ENCODE measurements at regions not wholly inside any gene's neighbourhood (a gene's known extent, or its start where the extent isn't known, plus 50 kb on each side); places are given as distances from the start of the nearest gene placed in this dataset.
"Not testable (repeated sequence)": the region's sequence is repeated elsewhere in the genome, so short reads cannot be mapped to it uniquely, and the experiment has no call there.

DNA sequence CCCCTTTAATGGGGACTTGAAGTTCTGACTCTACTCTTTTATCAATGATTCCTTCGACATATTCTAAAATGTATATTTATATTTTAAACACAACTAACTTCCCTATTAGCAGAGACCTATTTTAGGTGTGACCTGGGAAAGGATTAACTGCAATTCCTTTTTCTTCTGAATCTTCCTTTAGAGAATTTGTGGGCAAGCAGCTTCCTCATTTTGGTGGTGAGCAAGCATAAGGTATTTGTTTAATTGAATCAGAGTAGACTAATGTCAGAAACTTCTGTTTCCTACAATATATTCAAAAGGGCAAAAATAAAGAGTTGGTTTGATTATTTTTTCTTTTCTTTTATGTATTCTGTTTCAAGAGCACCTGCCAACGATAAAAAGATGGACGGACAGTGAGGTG is 237.0 kb downstream of the IKZF2 start:
- no peak for DNase-seq (ENCODE audit: extremely low read depth, low read depth)

DNA sequence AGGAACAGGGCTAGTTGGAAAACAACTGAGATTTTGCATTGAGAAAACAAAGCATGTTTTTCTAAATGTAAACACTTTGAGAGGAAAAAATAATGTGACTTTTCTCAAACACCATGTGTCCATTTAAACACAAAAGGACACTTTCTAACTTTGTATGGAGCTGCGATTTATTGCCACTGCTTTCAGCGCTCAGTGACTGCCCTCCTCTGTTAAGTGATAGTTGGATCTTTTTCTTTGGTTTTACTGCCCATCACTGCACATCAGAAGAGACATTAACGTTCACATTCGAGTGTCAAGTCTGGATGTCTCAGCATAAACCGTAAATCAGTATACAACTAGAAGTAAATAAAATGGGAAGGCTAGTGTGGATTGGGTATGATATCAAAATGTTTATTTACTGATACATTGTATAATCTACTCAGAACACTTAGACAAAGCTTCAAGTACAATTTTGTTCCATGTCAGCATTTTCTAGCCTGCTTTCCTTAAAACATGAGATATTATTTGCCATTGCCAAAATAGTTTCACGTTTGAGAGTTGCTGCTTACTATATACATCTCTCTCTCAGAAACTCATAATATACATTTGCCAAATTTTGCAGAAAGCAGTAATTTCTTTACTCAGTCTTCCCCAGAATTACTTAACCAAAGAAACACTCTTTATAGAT is 237.6 kb downstream of the IKZF2 start:
- no peak for DNase-seq (ENCODE audit: extremely low read depth, low read depth)

DNA sequence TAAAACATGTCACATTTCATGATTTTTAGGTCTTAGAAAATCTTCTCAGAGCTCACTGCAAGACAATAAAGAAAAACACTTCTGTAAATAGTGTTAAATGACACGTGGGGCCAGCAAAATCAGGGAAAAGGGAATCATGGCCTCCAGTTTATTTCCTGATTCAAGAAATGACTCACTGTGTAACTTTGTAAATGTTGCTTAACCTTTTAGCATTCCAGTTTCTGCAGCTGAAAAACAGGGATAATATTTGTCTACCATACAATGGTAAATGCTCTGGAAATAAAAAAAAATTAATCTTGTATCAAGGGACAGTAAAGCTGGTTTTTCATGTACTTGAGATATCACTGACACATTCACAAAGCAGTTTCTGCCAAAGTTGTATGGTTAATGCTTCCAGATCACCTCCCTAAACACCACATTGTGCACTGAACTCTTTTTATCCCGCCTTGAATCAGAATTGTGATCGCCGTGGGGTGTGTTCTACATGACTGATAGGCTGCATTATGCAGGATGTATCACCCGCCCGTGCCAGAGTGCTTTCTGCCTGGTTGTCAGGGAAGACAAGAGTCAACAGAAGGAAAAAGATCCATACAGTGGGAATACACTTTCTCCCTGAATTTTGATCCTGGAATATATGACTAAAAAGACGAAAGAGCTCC is 238.8 kb downstream of the IKZF2 start:
- peak; percentile 43 for DNase-seq (ENCODE audit: extremely low read depth, low read depth)

DNA sequence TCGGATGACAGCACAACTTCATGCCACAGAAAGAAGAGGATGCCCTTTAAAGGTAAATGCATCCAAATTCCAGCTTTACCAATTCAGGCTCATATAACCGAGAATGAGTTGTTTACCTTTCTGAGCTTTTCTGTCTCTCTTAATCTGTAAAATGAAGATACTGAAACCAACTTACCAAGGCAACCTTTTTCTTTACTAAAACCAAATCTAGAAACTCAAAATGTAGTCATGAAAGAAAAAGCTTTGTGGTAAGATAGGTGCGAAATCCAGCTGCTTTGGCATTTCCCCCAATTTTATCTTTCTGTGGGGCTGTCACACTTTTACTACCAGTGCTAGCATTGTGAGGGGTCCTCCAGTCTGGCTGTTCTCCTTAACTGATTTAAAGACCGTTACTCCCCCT is 240.4 kb downstream of the IKZF2 start:
- DNase-seq (ENCODE audit: extremely low read depth, low read depth): no peak

DNA sequence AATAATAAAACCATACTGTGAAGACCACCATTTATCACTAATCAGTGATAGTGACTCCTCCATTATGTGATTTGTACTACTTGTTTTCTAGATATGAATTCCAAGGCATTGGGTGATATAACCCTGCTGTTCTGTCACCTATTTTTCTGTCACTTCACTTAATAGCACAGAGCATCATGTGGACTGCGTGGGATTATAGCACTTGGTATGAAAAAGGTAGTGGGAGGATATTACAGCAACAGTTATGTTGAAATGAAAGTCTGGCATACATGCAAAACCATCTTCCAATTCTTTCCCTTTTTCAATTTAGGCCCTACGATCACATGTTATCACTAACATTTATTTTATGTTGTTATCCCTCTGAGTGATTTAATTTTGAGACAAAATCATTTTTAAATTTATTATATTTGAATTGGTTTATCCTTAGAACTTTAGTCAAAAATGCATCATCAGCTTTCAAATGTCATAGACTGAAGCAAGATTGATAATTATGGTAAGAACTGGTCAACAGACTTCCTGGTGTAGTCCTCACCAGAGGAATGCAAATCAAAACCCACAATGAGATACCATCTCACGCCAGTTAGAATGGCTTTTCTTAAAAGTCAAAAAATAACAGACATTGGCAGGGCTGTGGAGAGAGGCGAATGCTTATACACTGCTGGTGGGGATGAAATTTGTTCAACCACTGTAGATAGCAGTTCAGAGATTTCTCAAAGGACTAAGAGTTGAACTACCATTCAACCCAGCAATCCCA is 242.6 kb downstream of the IKZF2 start:
- DNase-seq (ENCODE audit: extremely low read depth, low read depth): no peak

DNA sequence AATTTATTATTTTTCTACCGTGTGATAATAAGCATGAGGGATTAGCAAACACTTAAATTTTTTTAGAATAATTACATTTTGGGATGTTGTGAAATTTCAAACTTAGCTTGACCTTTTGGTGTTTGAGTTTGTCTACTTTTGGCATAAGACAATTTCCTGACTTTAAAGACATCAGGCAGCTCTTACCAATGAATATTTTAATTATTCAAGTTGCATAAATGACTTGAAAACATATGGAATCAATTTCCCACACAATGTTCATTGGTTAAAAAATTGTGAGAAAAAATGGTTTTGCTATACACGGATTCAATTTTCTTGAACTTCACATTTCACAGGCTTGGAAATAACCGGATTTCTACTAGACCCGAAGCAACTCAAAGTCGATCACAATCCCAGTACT is 243.4 kb downstream of the IKZF2 start:
- DNase-seq (ENCODE audit: extremely low read depth, low read depth): no peak

DNA sequence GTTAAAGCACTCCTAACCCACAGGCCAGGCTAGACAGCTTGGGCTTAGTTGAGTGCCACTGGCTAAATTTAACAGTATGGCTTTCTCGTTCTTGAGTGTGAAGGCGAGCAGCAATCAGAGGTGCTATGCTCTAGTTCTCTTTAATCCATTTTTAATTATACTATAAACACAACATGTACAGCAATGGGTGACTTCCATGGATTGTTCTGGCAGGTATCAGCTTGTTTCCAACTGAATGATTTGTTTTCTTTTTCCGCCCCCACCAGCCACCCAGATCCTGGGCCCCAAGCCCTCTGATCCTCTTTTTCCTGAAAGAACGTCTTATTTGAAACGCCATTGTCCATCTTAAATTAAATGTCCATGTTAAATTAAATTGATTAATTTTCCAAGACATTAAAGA is 244.8 kb downstream of the IKZF2 start:
- DNase-seq (ENCODE audit: extremely low read depth, low read depth): no peak

DNA sequence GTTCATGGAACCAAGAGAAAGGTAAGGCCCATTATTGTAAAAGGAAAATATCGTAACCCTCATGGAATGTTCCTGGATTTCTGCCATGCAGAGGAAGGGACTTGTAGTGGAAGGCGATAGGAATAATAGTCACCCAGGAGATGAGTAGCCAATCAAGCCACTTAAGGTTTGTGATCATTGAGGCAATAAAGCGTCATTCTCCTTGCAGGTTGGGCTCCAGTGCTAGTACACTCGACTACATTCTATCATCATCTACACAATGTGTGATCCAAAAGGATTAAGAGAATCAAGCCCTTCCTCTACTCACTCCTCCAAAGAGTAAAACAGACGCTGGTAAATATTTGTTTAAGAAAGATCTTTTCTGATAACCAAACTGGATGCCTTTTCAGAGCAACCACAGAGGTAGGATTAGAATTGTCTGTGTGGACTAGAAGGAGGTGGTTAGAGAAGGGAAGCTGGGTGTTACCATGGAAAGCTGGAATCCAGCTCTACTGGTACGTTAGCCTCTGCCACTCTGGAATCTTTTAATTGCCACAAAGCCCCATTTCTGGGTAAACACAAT is 245.7 kb downstream of the IKZF2 start:
- no peak for DNase-seq (ENCODE audit: extremely low read depth, low read depth)

DNA sequence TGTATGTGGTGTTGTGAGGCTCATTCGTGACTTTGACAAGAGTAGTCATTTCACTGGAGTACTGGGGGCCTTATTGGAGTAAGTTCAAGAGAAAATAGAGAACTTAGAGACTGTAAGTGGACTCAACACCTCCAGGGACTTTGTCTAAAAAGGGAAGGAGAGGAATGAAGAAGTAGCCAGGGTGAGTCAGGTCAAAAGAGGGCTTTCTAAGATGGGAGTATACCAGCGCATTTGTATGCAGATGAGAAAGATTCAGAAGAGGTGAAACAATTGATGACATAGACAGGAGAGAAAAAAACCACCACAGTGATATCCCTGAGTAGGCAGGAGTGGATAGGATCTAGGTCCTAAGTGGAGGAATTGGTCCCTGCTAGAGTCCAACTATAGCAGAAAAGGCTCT is 246.8 kb downstream of the IKZF2 start:
- DNase-seq (ENCODE audit: extremely low read depth, low read depth): no peak

DNA sequence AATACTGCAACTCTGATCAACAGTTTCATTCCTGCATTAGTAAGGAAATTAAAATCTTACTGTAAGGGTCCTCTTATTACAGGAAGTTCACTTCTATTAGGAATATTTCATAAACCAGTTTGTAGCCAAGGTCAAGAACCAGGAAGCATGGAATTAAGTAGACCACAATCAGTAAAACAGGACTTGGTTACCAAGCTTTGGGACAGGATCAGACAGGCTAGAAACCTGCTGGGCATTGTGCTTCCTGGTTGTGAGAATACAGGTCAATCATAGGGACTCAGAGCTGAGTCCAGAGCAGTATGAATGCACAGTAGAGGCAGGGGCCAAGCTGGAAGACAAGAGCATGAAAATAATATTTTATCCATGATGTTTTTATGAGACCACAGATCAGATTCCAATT is 248.0 kb downstream of the IKZF2 start:
- no peak for DNase-seq (ENCODE audit: extremely low read depth, low read depth)

DNA sequence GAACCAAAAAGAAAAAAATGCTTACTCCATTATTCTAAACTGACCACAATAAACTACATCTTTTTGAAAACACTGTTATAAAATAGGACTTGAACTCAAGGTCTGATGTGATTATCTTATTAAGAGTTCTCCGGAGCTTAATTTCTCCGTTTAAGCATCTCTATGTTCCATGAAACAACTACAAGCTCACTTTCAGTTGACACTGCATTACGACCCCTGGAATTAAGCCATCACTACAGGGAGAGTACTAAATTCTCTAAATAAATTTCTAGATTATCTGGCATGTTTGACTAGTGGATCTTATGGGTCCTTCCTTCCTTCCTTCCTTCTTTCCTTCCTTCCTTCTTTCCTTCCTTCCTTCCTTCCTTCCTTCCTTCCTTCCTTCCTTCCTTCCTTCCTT is 249.0 kb downstream of the IKZF2 start:
- no peak for DNase-seq (ENCODE audit: extremely low read depth, low read depth)

DNA sequence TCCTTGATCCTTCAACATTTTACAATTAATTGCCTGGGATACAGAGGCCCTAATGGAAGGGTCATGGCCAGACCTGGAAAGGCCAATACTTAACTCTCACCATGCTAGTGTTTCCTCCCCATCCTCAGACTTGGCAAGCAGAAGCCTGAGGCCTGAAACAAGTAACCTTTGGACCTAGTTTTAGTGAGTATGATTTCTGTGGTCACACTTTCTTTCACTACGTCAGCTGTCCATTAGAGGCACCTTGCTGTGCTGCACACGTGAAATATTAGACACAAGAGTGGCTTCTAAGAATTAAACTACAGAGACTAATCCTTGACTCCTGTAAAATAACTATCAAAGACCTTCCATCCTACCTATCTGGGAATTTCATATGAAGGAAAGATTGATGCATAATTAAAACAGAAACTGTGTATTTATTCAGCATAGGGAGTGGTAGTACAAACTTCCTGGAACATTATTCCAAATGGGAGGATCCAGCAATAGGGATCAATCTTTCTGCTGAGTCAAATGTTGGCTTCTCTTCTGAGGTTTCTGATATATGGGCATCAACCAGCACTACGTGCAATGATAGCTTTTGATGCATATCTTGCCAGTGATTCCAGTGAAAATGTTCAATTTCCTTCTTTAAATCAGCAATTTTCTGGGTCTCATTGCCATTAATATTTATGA is 249.7 kb downstream of the IKZF2 start:
- no peak for DNase-seq (ENCODE audit: extremely low read depth, low read depth)

DNA sequence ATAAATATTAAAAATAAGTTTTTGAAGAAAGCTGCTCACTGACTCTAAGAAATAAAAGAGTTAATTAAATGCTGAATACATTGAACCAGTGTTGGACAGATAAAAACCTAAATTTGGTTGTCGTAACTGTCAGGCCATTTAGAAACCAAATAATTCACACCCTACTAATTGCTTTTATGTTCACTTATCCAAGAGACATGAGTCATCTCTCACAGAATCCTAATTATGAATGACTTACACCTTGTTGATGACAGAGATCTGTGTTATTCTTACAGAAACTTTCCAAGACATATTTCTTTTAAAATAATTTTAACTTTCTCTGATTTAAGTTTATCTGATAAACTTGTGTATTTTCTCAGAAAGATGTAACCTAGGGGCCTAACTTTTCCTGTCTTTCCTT is 250.7 kb downstream of the IKZF2 start:
- DNase-seq (ENCODE audit: extremely low read depth, low read depth): no peak

DNA sequence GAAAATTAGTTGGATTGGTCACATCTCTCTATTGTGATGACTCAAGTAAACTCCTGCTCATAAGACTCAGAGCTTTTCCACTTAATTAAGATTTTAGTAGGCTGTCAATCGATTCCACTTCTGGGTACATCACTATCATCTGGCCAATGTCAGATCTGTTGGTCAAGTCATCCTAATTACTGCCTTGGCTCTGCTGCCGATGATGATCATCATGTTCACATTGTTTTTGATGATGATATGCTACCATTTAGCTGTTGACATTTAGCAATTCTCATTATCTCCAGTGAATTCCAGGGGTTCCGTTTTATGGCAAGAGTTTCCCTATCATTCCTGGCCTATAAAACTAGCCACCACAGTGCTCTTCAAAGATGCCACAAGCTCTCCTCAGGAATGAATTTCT is 253.4 kb downstream of the IKZF2 start:
- no peak for DNase-seq (ENCODE audit: extremely low read depth, low read depth)

DNA sequence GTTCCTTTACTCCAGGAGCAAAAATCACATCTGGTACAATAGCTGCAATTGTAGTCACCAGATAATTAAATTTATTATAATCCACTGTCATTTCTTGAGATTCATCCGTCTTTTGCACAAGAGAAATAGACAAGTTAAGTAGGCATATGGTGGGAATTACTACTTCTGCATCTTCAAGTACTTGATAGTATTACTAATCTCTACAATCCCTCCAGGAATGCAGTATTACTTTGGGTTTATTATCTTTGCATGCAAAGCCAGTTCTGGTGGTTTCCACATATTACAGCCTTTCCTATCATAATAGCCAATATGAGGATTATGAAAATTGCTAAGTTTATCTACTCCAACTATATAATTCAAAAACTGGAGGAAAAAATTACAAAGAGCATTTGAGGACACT is 254.1 kb downstream of the IKZF2 start:
- no peak for DNase-seq (ENCODE audit: extremely low read depth, low read depth)

DNA sequence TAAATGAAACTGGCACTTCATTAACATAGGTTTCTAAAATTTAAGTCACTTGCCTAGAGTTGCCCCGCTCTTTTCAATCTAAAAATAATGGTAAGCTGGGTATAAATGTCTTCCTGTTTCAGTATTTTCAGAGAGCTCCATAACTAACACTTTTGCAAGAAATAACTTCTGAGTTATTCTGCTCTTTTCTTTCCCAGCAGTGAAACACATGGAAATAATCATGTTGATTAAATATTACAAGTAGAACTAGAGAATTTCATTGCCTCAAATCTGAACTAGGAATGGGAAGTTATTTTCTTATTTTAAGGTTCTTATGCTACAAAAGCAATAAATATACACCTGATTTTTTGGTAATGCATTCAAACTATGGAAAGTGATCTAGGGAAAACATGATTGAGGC is 257.4 kb downstream of the IKZF2 start:
- DNase-seq (ENCODE audit: extremely low read depth, low read depth): no peak

DNA sequence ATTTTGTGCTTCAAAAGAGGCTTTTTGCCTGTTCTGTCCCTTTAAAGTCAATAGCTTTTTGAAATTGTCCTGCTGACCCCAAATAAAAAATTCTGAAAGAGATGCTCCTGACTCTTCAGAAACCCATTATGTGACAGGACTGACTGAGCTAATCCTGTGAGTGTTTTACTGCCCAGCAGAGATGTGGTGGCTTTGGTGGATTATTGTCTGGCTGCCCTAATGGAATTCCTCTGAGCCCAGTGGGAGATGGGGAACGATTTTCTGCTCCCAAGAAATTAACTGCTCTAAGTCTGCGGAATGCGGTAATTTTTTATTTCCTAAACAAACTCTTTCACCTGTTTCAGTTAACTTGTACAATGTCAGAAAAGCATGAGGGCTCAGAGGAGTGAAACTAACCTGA is 258.2 kb downstream of the IKZF2 start:
- no peak for DNase-seq (ENCODE audit: extremely low read depth, low read depth)

DNA sequence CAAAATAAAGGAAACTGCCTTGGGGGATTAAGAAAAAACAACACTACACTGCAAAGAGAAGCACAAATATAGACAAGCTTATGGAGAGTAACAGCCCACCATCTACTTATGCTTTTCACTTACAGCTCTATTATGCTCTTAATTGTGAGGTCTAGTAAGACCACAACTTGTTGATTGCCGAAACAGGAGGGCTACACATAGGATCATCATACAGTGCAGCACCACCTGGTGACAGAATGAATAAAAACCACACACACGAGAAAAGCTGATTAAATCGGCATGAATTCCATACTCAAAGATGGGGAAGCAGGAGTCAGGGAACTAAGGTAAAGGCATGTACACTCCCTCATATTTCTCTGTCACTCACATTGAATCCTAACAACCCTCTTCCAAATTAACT is 259.2 kb downstream of the IKZF2 start:
- peak; percentile 45 for DNase-seq (ENCODE audit: extremely low read depth, low read depth)

DNA sequence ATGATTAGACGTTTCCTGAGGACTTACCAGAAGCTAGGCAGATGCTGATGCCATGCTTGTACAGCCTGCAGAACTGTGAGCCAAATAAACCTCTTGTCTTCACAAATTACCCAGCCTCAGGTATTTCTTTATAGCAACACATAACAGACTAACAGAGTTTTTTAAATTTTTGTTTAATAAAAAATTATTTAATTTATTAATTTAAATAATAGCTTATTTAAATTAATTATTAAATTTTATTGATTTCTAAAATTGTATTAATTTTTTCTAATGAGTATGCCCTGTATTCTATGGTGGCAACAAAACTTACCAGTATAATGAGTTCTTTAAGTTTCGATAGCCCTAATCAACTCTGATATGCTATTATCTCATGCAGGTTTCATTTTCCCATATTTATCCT is 259.8 kb downstream of the IKZF2 start:
- no peak for DNase-seq (ENCODE audit: extremely low read depth, low read depth)

DNA sequence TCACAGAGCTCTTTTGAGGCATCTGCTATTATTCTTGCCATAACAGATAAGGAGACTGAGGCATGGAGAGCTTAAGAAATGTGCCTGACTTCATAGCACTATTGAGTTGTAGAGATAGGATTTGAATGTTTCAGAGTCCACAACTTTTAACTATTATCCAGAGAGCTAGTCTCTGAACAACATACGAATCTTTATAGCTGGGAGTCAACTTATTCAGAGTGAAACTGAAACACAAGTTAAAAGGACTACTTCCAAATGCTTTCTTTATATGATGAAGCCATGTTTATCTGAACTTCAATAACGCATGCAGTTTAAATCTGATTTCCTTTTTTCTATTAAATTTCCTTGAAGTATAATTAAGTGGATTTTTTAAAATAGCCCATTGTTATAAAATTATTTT is 268.8 kb downstream of the IKZF2 start:
- DNase-seq (ENCODE audit: extremely low read depth, low read depth): no peak

DNA sequence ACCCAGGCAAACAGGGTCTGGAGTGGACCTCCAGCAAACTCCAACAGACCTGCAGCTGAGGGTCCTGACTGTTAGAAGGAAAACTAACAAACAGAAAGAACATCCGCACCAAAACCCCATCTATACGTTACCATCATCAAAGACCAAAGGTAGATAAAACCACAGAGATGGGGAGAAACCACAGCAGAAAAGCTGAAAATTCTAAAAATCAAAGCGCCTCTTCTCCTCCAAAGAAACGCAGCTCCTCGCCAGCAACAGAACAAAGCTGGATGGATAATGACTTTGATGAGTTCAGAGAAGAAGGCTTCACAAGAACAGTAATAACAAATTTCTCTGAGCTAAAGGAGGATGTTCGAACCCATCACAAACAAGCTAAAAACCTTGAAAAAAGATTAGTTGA is 274.9 kb downstream of the IKZF2 start:
- DNase-seq (ENCODE audit: extremely low read depth, low read depth): not testable (repeated sequence)
